DND-41 (cell line): ENCODE measurements at regions not wholly inside any gene's neighbourhood (a gene's known extent, or its start where the extent isn't known, plus 50 kb on each side); places are given as distances from the start of the nearest gene placed in this dataset.

Source experiments
- ATAC-seq: fragments of 200-7000 bp; cut with Tn5 transposase; 3 replicates; pipeline ENCODE4 v1.9.1; 2021; ENCODE audit warnings: low read depth; ENCODE audit not compliant: insufficient read depth
- DNase-seq: peaks from one replicate; pipeline ENCODE4 v3.0.0-alpha.2; 2020
- H2AFZ ChIP-seq: 2 replicates; pipeline ENCODE4 v1.6.0; 2012; ENCODE audit warnings: low read depth, low read length
- H3K27ac ChIP-seq: 2 replicates; pipeline ENCODE4 v1.5.1; 2012; ENCODE audit warnings: low read length, inconsistent platforms
- H3K27me3 ChIP-seq: fragments of 200-600 bp; sonication (generic); 2 replicates; pipeline ENCODE4 v1.6.0; 2012; ENCODE audit warnings: low read length, mild to moderate bottlenecking, inconsistent platforms; ENCODE audit not compliant: insufficient read depth, poor library complexity
- H3K36me3 ChIP-seq: 2 replicates; pipeline ENCODE4 v1.5.1; 2012; ENCODE audit warnings: low read length, inconsistent platforms; ENCODE audit not compliant: insufficient read depth
- H3K4me1 ChIP-seq: 2 replicates; pipeline ENCODE4 v1.5.1; 2012; ENCODE audit warnings: mild to moderate bottlenecking, low read length; ENCODE audit not compliant: insufficient read depth
- H3K4me2 ChIP-seq: 2 replicates; pipeline ENCODE4 v1.6.0; 2012; ENCODE audit warnings: mild to moderate bottlenecking, moderate library complexity, low read length, inconsistent platforms; ENCODE audit not compliant: insufficient read depth
- H3K4me3 ChIP-seq, 2 experiments: fragments of 200-600 bp in 1 of 2; shearing (Covaris generic) in 1 of 2; 2 replicates each; pipeline ENCODE4 v1.5.1; 2012 to 2016; ENCODE audit warnings: inconsistent platforms in 2 of 2, low read length in 2 of 2, mild to moderate bottlenecking in 2 of 2, low read depth in 1 of 2, moderate library complexity in 1 of 2
- H3K79me2 ChIP-seq: 2 replicates; pipeline ENCODE4 v1.6.0; 2012; ENCODE audit warnings: low read length, inconsistent platforms; ENCODE audit not compliant: insufficient read depth
- H3K9ac ChIP-seq: 2 replicates; pipeline ENCODE4 v1.6.0; 2012; ENCODE audit warnings: low read depth, mild to moderate bottlenecking, inconsistent platforms, low read length, moderate library complexity
- H3K9me3 ChIP-seq: 2 replicates; pipeline ENCODE4 v1.5.1; 2012; ENCODE audit warnings: low read length, moderate library complexity, mild to moderate bottlenecking, inconsistent platforms; ENCODE audit not compliant: insufficient read depth, severe bottlenecking
- H4K20me1 ChIP-seq: 2 replicates; pipeline ENCODE4 v1.6.0; 2012; ENCODE audit warnings: low read length; ENCODE audit not compliant: insufficient read depth
- CTCF ChIP-seq: IDR thresholded peaks from 2 replicates; pipeline ENCODE4 v1.5.1; 2012; ENCODE audit warnings: borderline replicate concordance, low read length, moderate library complexity, mild to moderate bottlenecking; ENCODE audit not compliant: poor library complexity, severe bottlenecking; ENCODE audit errors: extremely low read depth
- EZH2 ChIP-seq: IDR thresholded peaks from 3 replicates; pipeline ENCODE4 v1.6.1; 2012; ENCODE audit warnings: borderline replicate concordance, low read depth, mild to moderate bottlenecking, moderate library complexity, low read length, inconsistent platforms; ENCODE audit not compliant: severe bottlenecking

DNA sequence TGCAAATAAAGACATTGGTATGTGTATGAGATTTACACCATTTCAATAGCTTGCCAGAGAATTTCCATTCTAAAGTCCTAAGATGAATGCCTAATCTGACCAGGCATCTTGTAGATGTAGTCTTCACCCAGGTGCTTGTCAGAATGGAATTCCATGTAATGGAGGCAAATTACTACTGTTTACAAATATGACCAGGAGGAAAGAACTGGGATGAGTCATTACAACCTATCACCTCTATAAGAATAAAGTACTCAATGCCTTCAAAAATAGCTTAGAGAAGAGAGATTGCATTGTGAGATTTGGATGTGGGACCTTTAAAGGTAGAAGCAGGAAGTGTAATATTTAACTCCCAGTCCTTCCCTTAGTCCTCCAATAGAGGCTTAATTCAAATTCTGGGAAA is 507.0 kb upstream of the PTGER4 start:
- Histone ChIP-seq H3K27me3 (no peaks in the 10 kb centered on the region), H2AFZ (no peak overlapping the region), H3K9ac (no peak overlapping the region), H3K79me2 (no peaks in the 10 kb centered on the region), H3K9me3 (peaks cover 33% of the 10 kb centered on the region), H3K4me2 (no peak overlapping the region), H3K4me1 (no peaks in the 10 kb centered on the region), H3K27ac (no peak overlapping the region), H4K20me1 (no peaks in the 10 kb centered on the region), H3K36me3 (no peaks in the 10 kb centered on the region), H3K4me3 (no peak overlapping the region)
- no peak for ATAC-seq
- no peak for DNase-seq
- TF ChIP-seq CTCF (no peak), EZH2 (no peak)

- ATAC-seq = no peak
Observed at GRCh38 chr5:40171971-40172370, 507.7 kb upstream of the PTGER4 start.

DNA sequence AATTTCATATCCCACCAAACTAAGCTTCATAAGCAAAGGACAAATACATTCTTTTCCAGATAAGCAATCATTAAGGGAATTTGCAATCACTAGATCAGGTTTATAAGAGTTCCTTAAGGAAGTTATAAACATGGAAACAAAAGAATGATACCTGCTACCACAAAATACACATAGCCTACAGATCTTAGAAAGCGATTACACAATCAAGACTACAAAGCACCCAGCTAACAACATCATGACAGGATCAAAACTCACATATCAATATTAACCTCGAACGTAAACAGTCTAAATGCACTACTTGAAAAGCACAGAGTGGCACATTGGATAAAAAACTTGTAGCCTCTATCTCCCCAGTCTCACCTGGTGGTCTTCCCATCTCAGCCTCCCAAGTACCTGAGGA is 512.4 kb upstream of the PTGER4 start:
- no peak for TF ChIP-seq EZH2
- no peak overlapping the region for H3K4me3 ChIP-seq
- no peak overlapping the region for H3K4me2 ChIP-seq
- H3K9ac ChIP-seq = no peak overlapping the region
- no peaks in the 10 kb centered on the region for H4K20me1 ChIP-seq
- no peaks in the 10 kb centered on the region for H3K36me3 ChIP-seq
- peaks cover 8% of the 10 kb centered on the region for H3K9me3 ChIP-seq
- no peak overlapping the region for H3K27ac ChIP-seq
- no peak overlapping the region for H2AFZ ChIP-seq
- DNase-seq = no peak
- no peaks in the 10 kb centered on the region for H3K27me3 ChIP-seq
- ATAC-seq = no peak
- 0 out of 2 replicates have a peak, but pooled peaks cover 5% of the 10 kb centered on the region for H3K4me1 ChIP-seq
- no peaks in the 10 kb centered on the region for H3K79me2 ChIP-seq

More at GRCh38 chr5:40171971-40172370, 507.7 kb upstream of the PTGER4 start:
- TF ChIP-seq CTCF = no peak
- no peak for TF ChIP-seq EZH2
- H3K27ac ChIP-seq = no peak overlapping the region
- no peaks in the 10 kb centered on the region for H3K4me1 ChIP-seq
- no peak overlapping the region for H3K4me2 ChIP-seq
- H3K9ac ChIP-seq = no peak overlapping the region
- no peaks in the 10 kb centered on the region for H4K20me1 ChIP-seq
- no peak overlapping the region for H2AFZ ChIP-seq
- H3K4me3 ChIP-seq = no peak overlapping the region
- H3K36me3 ChIP-seq = no peaks in the 10 kb centered on the region
- no peaks in the 10 kb centered on the region for H3K27me3 ChIP-seq
- peaks cover 25% of the 10 kb centered on the region for H3K9me3 ChIP-seq
- no peaks in the 10 kb centered on the region for H3K79me2 ChIP-seq
- no peak for DNase-seq

GRCh38 chr5:40166802-40167201 is 512.9 kb upstream of the PTGER4 start:
- no peak overlapping the region for H2AFZ ChIP-seq
- no peaks in the 10 kb centered on the region for H4K20me1 ChIP-seq
- no peak overlapping the region for H3K4me2 ChIP-seq
- no peak overlapping the region for H3K27ac ChIP-seq
- DNase-seq (no peak), ATAC-seq (no peak)
- TF ChIP-seq EZH2 = no peak
- no peak for TF ChIP-seq CTCF
- no peaks in the 10 kb centered on the region for H3K79me2 ChIP-seq
- H3K36me3 ChIP-seq = no peaks in the 10 kb centered on the region
- peaks cover 8% of the 10 kb centered on the region for H3K9me3 ChIP-seq
- H3K4me3 ChIP-seq = no peak overlapping the region
- peaks cover 6% of the 10 kb centered on the region for H3K4me1 ChIP-seq
- no peak overlapping the region for H3K9ac ChIP-seq
- no peaks in the 10 kb centered on the region for H3K27me3 ChIP-seq
